ENCODE measurements at regions not wholly inside any gene's neighbourhood (a gene's known extent, or its start where the extent isn't known, plus 50 kb on each side); places are given as distances from the start of the nearest gene placed in this dataset.

DNA sequence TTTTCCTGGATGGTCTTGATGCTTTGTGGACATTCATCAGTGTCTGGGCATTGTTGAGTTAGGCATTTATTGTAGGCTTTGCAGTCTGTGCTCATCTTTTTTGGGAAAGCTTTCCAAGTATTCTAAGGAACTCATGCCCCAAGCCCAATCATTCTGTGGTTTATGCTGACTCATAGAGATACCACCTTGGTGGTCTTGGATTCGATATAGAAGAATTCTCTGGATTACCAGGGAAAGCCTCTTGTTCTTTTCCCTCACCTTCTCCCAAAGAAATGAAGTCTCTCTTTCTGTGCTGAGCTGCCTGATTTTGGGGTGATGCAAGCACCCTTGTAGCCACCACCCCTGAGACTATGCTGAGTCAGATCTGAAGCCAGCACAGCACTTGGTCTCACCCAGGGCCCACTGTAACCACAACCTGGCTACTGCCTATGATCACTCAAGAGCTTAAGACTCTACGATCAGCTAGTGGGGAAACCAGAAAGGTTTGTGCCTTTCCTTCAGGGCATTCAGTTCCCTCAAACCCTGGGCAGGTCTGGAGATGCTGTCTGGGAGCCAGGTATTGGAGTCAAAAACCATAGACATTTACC lies 422.6 kb downstream of the NUF2 start:
- no peaks in the 10 kb centered on the region for H3K79me2 ChIP-seq (ENCODE audit: insufficient read depth)
- WGBS, 2 experiments (ENCODE audit: low coverage in 1 of 2, low lambda C conversion rate in 2 of 2, missing lambda C conversion rate in 2 of 2) = 33 to 42% methylated on average over 2 of the region's 2 CpGs
- peak; percentile 30 for DNase-seq

DNA sequence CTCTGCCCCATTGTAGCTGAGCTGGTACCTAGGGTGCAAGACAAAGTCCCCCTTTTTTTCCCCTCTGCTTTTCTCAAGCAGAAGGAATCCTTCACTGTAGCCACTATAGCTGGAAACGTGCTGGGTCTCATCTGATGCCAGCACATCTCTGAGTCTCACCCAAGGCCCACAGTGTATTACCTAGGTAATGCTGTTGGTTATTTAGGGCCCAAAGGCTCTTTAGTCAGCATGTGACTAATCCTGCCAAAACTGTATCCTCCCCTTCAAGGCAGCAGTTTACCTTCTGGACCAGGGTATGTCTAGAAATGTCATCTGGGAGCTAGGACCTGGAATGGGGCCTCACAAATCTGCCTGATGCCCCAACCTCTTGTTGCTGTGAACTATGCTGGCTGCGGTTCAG lies 423.4 kb downstream of the NUF2 start:
- 35 to 53% methylated on average over 2 of the region's 2 CpGs for WGBS, 2 experiments (ENCODE audit: low coverage in 1 of 2, low lambda C conversion rate in 2 of 2, missing lambda C conversion rate in 2 of 2)
- in situ Hi-C loops (cut with MboI) = no loop called here
- Histone ChIP-seq H2AFZ (no peak overlapping the region), H4K20me1 (ENCODE audit: insufficient read depth) (no peaks in the 10 kb centered on the region), H3K36me3 (ENCODE audit: low read depth) (no peaks in the 10 kb centered on the region), H3F3A (ENCODE audit: insufficient read depth) (0 out of 2 replicates have a peak, but pooled peaks cover 8% of the 10 kb centered on the region), H3K9ac (no peak overlapping the region), H3K4me1 (ENCODE audit: insufficient read depth) (peaks cover 14% of the 10 kb centered on the region), H3K4me2 (ENCODE audit: unreplicated experiment) (no peak overlapping the region), H3K27me3 (replicated peaks; ENCODE audit: insufficient read depth) (no peaks in the 10 kb centered on the region), H3K27ac (no peak overlapping the region), H3K79me2 (ENCODE audit: insufficient read depth) (no peaks in the 10 kb centered on the region), H3K9me3 (ENCODE audit: low read depth) (no peaks in the 10 kb centered on the region), H3K4me3 (no peak overlapping the region), H3K9me2 (ENCODE audit: insufficient read depth) (no peaks in the 10 kb centered on the region)
- TF ChIP-seq EZH2 (IDR thresholded peaks at IDR 0.05; ENCODE audit: insufficient read depth, poor library complexity, severe bottlenecking) = no peak
- DNase-seq = peak; percentile 18

More for the DNA sequence above, 422.6 kb downstream of the NUF2 start:
- Histone ChIP-seq H3K27me3 (replicated peaks; ENCODE audit: insufficient read depth) (no peaks in the 10 kb centered on the region), H3K4me1 (ENCODE audit: insufficient read depth) (peaks cover 14% of the 10 kb centered on the region), H3K4me3 (no peak overlapping the region), H3K9ac (no peak overlapping the region), H3K9me3 (ENCODE audit: low read depth) (no peaks in the 10 kb centered on the region), H2AFZ (no peak overlapping the region), H3F3A (ENCODE audit: insufficient read depth) (0 out of 2 replicates have a peak, but pooled peaks cover 8% of the 10 kb centered on the region), H3K9me2 (ENCODE audit: insufficient read depth) (no peaks in the 10 kb centered on the region), H3K27ac (no peak overlapping the region), H3K36me3 (ENCODE audit: low read depth) (no peaks in the 10 kb centered on the region), H3K4me2 (ENCODE audit: unreplicated experiment) (no peak overlapping the region), H4K20me1 (ENCODE audit: insufficient read depth) (no peaks in the 10 kb centered on the region)
- in situ Hi-C loops (cut with MboI) = no loop called here
- TF ChIP-seq EZH2 (IDR thresholded peaks at IDR 0.05; ENCODE audit: insufficient read depth, poor library complexity, severe bottlenecking) (no peak), EZH2phosphoT487 (IDR thresholded peaks at IDR 0.05; ENCODE audit: insufficient read depth, low read depth) (no peak)

DNA sequence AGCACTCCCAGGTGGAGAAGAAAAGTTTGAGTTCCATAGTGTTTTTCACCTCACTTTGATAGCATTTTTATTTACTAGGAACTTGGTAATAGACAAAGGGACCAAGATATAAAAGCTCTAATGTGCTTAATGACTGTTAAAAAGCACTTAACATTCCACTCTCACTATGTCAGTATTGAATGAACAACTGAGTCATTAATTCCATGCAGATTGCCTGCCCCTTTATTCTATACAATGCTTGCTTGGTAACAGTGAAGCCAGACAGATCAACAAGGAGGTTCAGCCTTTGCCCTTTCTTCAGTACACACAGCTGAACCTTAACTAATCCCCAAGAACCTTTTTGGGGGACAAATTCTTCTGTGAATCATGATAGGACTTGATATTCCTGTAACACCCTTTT lies 425.5 kb downstream of the NUF2 start:
- Histone ChIP-seq H3K36me3 (ENCODE audit: low read depth) (no peaks in the 10 kb centered on the region), H3K27me3 (replicated peaks; ENCODE audit: insufficient read depth) (no peaks in the 10 kb centered on the region), H2AFZ (no peak overlapping the region), H3K4me3 (no peak overlapping the region), H3F3A (ENCODE audit: insufficient read depth) (0 out of 2 replicates have a peak, but pooled peaks cover 8% of the 10 kb centered on the region), H3K9ac (no peak overlapping the region), H3K9me3 (ENCODE audit: low read depth) (no peaks in the 10 kb centered on the region), H3K4me2 (ENCODE audit: unreplicated experiment) (no peak overlapping the region), H3K27ac (no peak overlapping the region), H4K20me1 (ENCODE audit: insufficient read depth) (no peaks in the 10 kb centered on the region), H3K79me2 (ENCODE audit: insufficient read depth) (no peaks in the 10 kb centered on the region), H3K4me1 (ENCODE audit: insufficient read depth) (peaks cover 14% of the 10 kb centered on the region), H3K9me2 (ENCODE audit: insufficient read depth) (no peaks in the 10 kb centered on the region)
- in situ Hi-C loops (cut with MboI) = no loop called here
- TF ChIP-seq EZH2 (IDR thresholded peaks at IDR 0.05; ENCODE audit: insufficient read depth, poor library complexity, severe bottlenecking) (no peak), EZH2phosphoT487 (IDR thresholded peaks at IDR 0.05; ENCODE audit: insufficient read depth, low read depth) (no peak)
- DNase-seq = peak; percentile 73

DNA sequence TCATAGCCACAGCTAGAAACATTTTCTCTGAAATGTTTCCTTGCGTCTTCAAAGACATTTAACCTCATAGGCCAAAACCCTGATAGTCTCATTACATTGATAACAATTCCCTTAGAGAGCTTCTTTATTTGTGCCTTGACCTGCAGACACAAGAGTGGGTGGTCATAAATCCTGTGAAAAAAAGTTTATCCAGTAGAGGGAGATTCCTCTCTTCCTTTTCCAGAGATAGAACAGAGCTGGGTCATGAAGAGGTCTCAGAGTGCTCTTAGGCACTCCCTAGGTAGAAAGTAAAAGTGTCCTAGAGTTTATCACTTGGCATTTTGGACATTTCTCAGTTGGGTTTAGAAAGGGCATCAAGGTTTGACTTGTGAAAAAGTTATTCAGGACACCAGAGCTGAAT lies 426.1 kb downstream of the NUF2 start:
- Histone ChIP-seq H3K4me3 (no peak overlapping the region), H3K9ac (no peak overlapping the region), H3K4me1 (ENCODE audit: insufficient read depth) (peaks cover 14% of the 10 kb centered on the region), H3K36me3 (ENCODE audit: low read depth) (no peaks in the 10 kb centered on the region), H3K4me2 (ENCODE audit: unreplicated experiment) (no peak overlapping the region), H3K27ac (no peak overlapping the region), H3K79me2 (ENCODE audit: insufficient read depth) (no peaks in the 10 kb centered on the region), H3K9me3 (ENCODE audit: low read depth) (no peaks in the 10 kb centered on the region), H3K9me2 (ENCODE audit: insufficient read depth) (no peaks in the 10 kb centered on the region), H2AFZ (no peak overlapping the region), H3F3A (ENCODE audit: insufficient read depth) (0 out of 2 replicates have a peak, but pooled peaks cover 8% of the 10 kb centered on the region), H4K20me1 (ENCODE audit: insufficient read depth) (no peaks in the 10 kb centered on the region), H3K27me3 (replicated peaks; ENCODE audit: insufficient read depth) (no peaks in the 10 kb centered on the region)
- DNase-seq = no peak
- TF ChIP-seq EZH2 (IDR thresholded peaks at IDR 0.05; ENCODE audit: insufficient read depth, poor library complexity, severe bottlenecking) = no peak
- no peak for TF ChIP-seq EZH2phosphoT487 (IDR thresholded peaks at IDR 0.05; ENCODE audit: insufficient read depth, low read depth)
- 83 to 100% methylated on average over 1 of the region's 1 CpG for WGBS, 2 experiments (ENCODE audit: low coverage in 1 of 2, low lambda C conversion rate in 2 of 2, missing lambda C conversion rate in 2 of 2)
- in situ Hi-C loops (cut with MboI) = no loop called here
